Mesenchymal stem cell (in vitro differentiated cells and primary cell): ENCODE measurements at regions not wholly inside any gene's neighbourhood (a gene's known extent, or its start where the extent isn't known, plus 50 kb on each side); places are given as distances from the start of the nearest gene placed in this dataset.

Source experiments
- DNase-seq: peaks from one replicate; pipeline ENCODE4 v3.0.0-alpha.2; 2013
- H2AFZ ChIP-seq: one replicate; pipeline ENCODE4 v1.6.1; 2013; ENCODE audit warnings: low read depth, mild to moderate bottlenecking, control low read depth, inconsistent platforms, low read length, moderate library complexity
- H2AK5ac ChIP-seq: 2 replicates; pipeline ENCODE4 v1.6.1; 2013; ENCODE audit warnings: low read length, moderate library complexity, mild to moderate bottlenecking, inconsistent platforms; ENCODE audit not compliant: severe bottlenecking
- H2BK120ac ChIP-seq: one replicate; pipeline ENCODE4 v1.6.1; 2013; ENCODE audit warnings: low read depth, mild to moderate bottlenecking, inconsistent platforms, low read length, moderate library complexity
- H2BK12ac ChIP-seq, 2 experiments: one replicate each; pipeline ENCODE4 v1.6.1; 2013; ENCODE audit warnings: inconsistent platforms in 2 of 2, low read length in 2 of 2, mild to moderate bottlenecking in 2 of 2, moderate library complexity in 2 of 2, control low read depth in 1 of 2
- H2BK15ac ChIP-seq: one replicate; pipeline ENCODE4 v1.6.1; 2013; ENCODE audit warnings: mild to moderate bottlenecking, low read depth, inconsistent platforms; ENCODE audit not compliant: poor library complexity, severe bottlenecking
- H2BK5ac ChIP-seq: 2 replicates; pipeline ENCODE4 v1.6.1; 2013; ENCODE audit warnings: low read depth, mild to moderate bottlenecking, low read length, control low read depth, inconsistent platforms; ENCODE audit not compliant: poor library complexity, severe bottlenecking
- H3K14ac ChIP-seq, 2 experiments: one replicate each; pipeline ENCODE4 v1.6.1; 2013; ENCODE audit warnings: inconsistent platforms in 2 of 2, low read length in 2 of 2, control low read depth in 1 of 2, mild to moderate bottlenecking in 1 of 2, moderate library complexity in 1 of 2
- H3K18ac ChIP-seq, 2 experiments: one replicate each; pipeline ENCODE4 v1.6.1; 2013; ENCODE audit warnings: inconsistent platforms in 2 of 2, low read length in 2 of 2, control low read depth in 1 of 2, low read depth in 1 of 2, mild to moderate bottlenecking in 1 of 2
- H3K23ac ChIP-seq, 2 experiments: one replicate each; pipeline ENCODE4 v1.6.1; 2013; ENCODE audit warnings: inconsistent platforms in 2 of 2, low read length in 2 of 2, mild to moderate bottlenecking in 2 of 2, moderate library complexity in 2 of 2, control low read depth in 1 of 2
- H3K27ac ChIP-seq: 2 replicates; pipeline ENCODE4 v1.5.1; 2013; ENCODE audit warnings: mild to moderate bottlenecking, moderate library complexity, low read length, control low read depth, inconsistent platforms; ENCODE audit not compliant: poor library complexity, severe bottlenecking
- H3K27me3 ChIP-seq, 2 experiments: 2 replicates each; pipeline versions ENCODE4 v1.6.1 to v1.7.0; 2013; ENCODE audit warnings: low read length in 2 of 2, mild to moderate bottlenecking in 2 of 2, moderate library complexity in 2 of 2, control low read depth in 1 of 2, inconsistent platforms in 1 of 2; ENCODE audit not compliant: control insufficient read depth in 1 of 2, insufficient read depth in 1 of 2
- H3K36me3 ChIP-seq, 2 experiments: 2 replicates each; pipeline versions ENCODE4 v1.6.1 to v1.7.0; 2013; ENCODE audit warnings: low read length in 2 of 2, control low read depth in 1 of 2, inconsistent platforms in 1 of 2, low read depth in 1 of 2, mild to moderate bottlenecking in 1 of 2; ENCODE audit not compliant: insufficient read depth in 2 of 2, control insufficient read depth in 1 of 2
- H3K4ac ChIP-seq, 2 experiments: one replicate each; pipeline ENCODE4 v1.6.1; 2013; ENCODE audit warnings: inconsistent platforms in 2 of 2, low read length in 2 of 2, mild to moderate bottlenecking in 2 of 2, moderate library complexity in 2 of 2, control low read depth in 1 of 2, low read depth in 1 of 2
- H3K4me1 ChIP-seq: 2 replicates; pipeline ENCODE4 v1.6.1; 2013; ENCODE audit warnings: low read depth, low read length, control low read depth; ENCODE audit not compliant: control insufficient read depth, insufficient read depth
- H3K4me2 ChIP-seq: 2 replicates; pipeline ENCODE4 v1.6.1; 2013; ENCODE audit warnings: low read length, mild to moderate bottlenecking, inconsistent platforms; ENCODE audit not compliant: poor library complexity, severe bottlenecking
- H3K4me3 ChIP-seq, 2 experiments: 2 replicates each; pipeline versions ENCODE4 v1.5.1 to v1.7.0; 2013; ENCODE audit warnings: low read length in 2 of 2, mild to moderate bottlenecking in 2 of 2, control low read depth in 1 of 2, low read depth in 1 of 2; ENCODE audit not compliant: insufficient read depth in 1 of 2
- H3K79me1 ChIP-seq: replicated peaks from 2 replicates; pipeline ENCODE4 v1.6.1; 2013; ENCODE audit warnings: mild to moderate bottlenecking, control low read depth, low read length, inconsistent platforms; ENCODE audit not compliant: poor library complexity, severe bottlenecking
- H3K9ac ChIP-seq: 2 replicates; pipeline ENCODE4 v1.7.0; 2013; ENCODE audit warnings: mild to moderate bottlenecking, low read length, moderate library complexity
- H3K9me3 ChIP-seq: 2 replicates; pipeline ENCODE4 v1.7.0; 2013; ENCODE audit warnings: mild to moderate bottlenecking, low read length; ENCODE audit not compliant: control insufficient read depth
- H4K8ac ChIP-seq: one replicate; pipeline ENCODE4 v1.6.1; 2013; ENCODE audit warnings: inconsistent platforms, mild to moderate bottlenecking, low read length, moderate library complexity
- H4K91ac ChIP-seq: one replicate; pipeline ENCODE4 v1.6.1; 2013; ENCODE audit warnings: mild to moderate bottlenecking, low read length, inconsistent platforms
- WGBS: methylation state at CpG from one replicate; pipeline ENCODE4 v1.1.7; 2013; ENCODE audit warnings: mixed read lengths; 5-methylcytosine and 5-hydroxymethylcytosine counted together

GRCh38 chr7:22025075-22025474 lies 79.4 kb upstream of the CDCA7L start:
- Histone ChIP-seq H3K18ac (no peak overlapping the region), H4K91ac (no peak overlapping the region), H2BK5ac (no peak overlapping the region), H3K23ac (no peak overlapping the region), H3K27ac (no peak overlapping the region), H3K27me3 (peaks cover 3 to 5% of the 10 kb centered on the region in 2 experiments), H3K9me3 (no peaks in the 10 kb centered on the region), H3K14ac (no peak overlapping the region), H3K4ac (no peak overlapping the region), H4K8ac (no peak overlapping the region), H3K4me1 (no peaks in the 10 kb centered on the region), H2BK120ac (no peak overlapping the region), H3K36me3 (no peaks in the 10 kb centered on the region), H3K4me2 (no peak overlapping the region), H2BK12ac (no peak overlapping the region), H3K79me1 (no peaks in the 10 kb centered on the region), H3K4me3 (no peak overlapping the region), H2BK15ac (no peak overlapping the region), H3K9ac (no peak overlapping the region), H2AK5ac (no peak overlapping the region), H2AFZ (no peak overlapping the region)
- no peak for DNase-seq
- 100% methylated on average over 2 of the region's 2 CpGs for WGBS

- Histone ChIP-seq H3K4me3 (no peak overlapping the region), H3K14ac (no peak overlapping the region), H3K9me3 (no peaks in the 10 kb centered on the region), H3K4ac (no peak overlapping the region), H3K9ac (no peak overlapping the region), H3K18ac (no peak overlapping the region), H4K8ac (no peak overlapping the region), H2AFZ (no peak overlapping the region), H2BK12ac (no peak overlapping the region), H3K27ac (no peak overlapping the region), H3K79me1 (no peaks in the 10 kb centered on the region), H3K4me1 (no peaks in the 10 kb centered on the region), H2AK5ac (no peak overlapping the region), H2BK120ac (no peak overlapping the region), H3K4me2 (no peak overlapping the region), H4K91ac (no peak overlapping the region), H2BK5ac (no peak overlapping the region), H3K36me3 (no peaks in the 10 kb centered on the region), H2BK15ac (no peak overlapping the region), H3K27me3 (peaks cover 3 to 10% of the 10 kb centered on the region in 2 experiments), H3K23ac (no peak overlapping the region)
- WGBS = 100% methylated on average over 1 of the region's 3 CpGs
- no peak for DNase-seq
Observed at GRCh38 chr7:22019931-22020330, 74.2 kb upstream of the CDCA7L start.

GRCh38 chr7:22016507-22016906 lies 70.8 kb upstream of the CDCA7L start:
- no peak overlapping the region for H3K14ac ChIP-seq
- no peak overlapping the region for H2BK5ac ChIP-seq
- H3K27ac ChIP-seq = no peak overlapping the region
- DNase-seq = no peak
- no peaks in the 10 kb centered on the region for H3K9me3 ChIP-seq
- no peak overlapping the region for H3K23ac ChIP-seq
- no peak overlapping the region for H2BK120ac ChIP-seq
- H2AK5ac ChIP-seq = no peak overlapping the region
- H3K4me2 ChIP-seq = no peak overlapping the region
- H3K27me3 ChIP-seq = peaks cover 0 to 10% of the 10 kb centered on the region in 2 experiments
- H4K8ac ChIP-seq = no peak overlapping the region
- H3K18ac ChIP-seq = no peak overlapping the region
- H3K36me3 ChIP-seq = no peaks in the 10 kb centered on the region
- 75% methylated on average over 5 of the region's 5 CpGs for WGBS
- H4K91ac ChIP-seq = no peak overlapping the region
- no peak overlapping the region for H2BK15ac ChIP-seq
- H3K4ac ChIP-seq = no peak overlapping the region
- H2AFZ ChIP-seq = no peak overlapping the region
- H2BK12ac ChIP-seq = no peak overlapping the region
- no peak overlapping the region for H3K9ac ChIP-seq
- no peaks in the 10 kb centered on the region for H3K4me1 ChIP-seq
- H3K4me3 ChIP-seq = no peak overlapping the region
- no peaks in the 10 kb centered on the region for H3K79me1 ChIP-seq

GRCh38 chr7:22013711-22014110 lies 68.0 kb upstream of the CDCA7L start:
- 100% methylated on average over 1 of the region's 4 CpGs for WGBS
- H3K23ac ChIP-seq = no peak overlapping the region
- peaks cover 0 to 11% of the 10 kb centered on the region in 2 experiments for H3K27me3 ChIP-seq
- H3K4me1 ChIP-seq = no peaks in the 10 kb centered on the region
- H3K4me3 ChIP-seq = no peak overlapping the region
- no peak overlapping the region for H3K4me2 ChIP-seq
- H2BK12ac ChIP-seq = no peak overlapping the region
- H4K91ac ChIP-seq = no peak overlapping the region
- H3K79me1 ChIP-seq = no peaks in the 10 kb centered on the region
- H3K14ac ChIP-seq = no peak overlapping the region
- H3K9ac ChIP-seq = no peak overlapping the region
- no peaks in the 10 kb centered on the region for H3K9me3 ChIP-seq
- H2BK5ac ChIP-seq = no peak overlapping the region
- H2AK5ac ChIP-seq = no peak overlapping the region
- H3K36me3 ChIP-seq = no peaks in the 10 kb centered on the region
- no peak overlapping the region for H3K27ac ChIP-seq
- no peak overlapping the region for H3K18ac ChIP-seq
- DNase-seq = no peak
- H2AFZ ChIP-seq = no peak overlapping the region
- H4K8ac ChIP-seq = no peak overlapping the region
- H3K4ac ChIP-seq = no peak overlapping the region
- no peak overlapping the region for H2BK15ac ChIP-seq
- H2BK120ac ChIP-seq = no peak overlapping the region
